ENCODE measurements at regions not wholly inside any gene's neighbourhood (a gene's known extent, or its start where the extent isn't known, plus 50 kb on each side); places are given as distances from the start of the nearest gene placed in this dataset.

DNA sequence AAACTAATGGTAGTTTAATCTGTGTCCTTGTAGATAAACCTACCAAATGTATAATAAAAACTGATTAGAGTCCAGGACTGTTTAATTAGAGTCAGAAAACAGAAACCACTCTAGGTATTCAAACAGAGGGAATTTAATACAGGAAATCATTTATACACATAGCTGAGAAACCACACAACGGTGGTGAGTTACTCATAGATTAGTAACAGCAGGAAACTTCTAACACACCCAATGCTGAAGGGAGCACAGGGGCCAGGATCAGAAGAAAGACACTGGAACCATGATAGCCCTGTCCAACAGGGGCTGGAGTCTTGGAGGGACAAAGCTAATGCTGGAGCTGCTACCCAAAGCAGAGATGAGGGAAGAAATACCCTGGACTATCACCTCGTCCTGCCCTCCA, 321.0 kb downstream of the ACTL7B start (continued):
- TF ChIP-seq, protein P1, sequence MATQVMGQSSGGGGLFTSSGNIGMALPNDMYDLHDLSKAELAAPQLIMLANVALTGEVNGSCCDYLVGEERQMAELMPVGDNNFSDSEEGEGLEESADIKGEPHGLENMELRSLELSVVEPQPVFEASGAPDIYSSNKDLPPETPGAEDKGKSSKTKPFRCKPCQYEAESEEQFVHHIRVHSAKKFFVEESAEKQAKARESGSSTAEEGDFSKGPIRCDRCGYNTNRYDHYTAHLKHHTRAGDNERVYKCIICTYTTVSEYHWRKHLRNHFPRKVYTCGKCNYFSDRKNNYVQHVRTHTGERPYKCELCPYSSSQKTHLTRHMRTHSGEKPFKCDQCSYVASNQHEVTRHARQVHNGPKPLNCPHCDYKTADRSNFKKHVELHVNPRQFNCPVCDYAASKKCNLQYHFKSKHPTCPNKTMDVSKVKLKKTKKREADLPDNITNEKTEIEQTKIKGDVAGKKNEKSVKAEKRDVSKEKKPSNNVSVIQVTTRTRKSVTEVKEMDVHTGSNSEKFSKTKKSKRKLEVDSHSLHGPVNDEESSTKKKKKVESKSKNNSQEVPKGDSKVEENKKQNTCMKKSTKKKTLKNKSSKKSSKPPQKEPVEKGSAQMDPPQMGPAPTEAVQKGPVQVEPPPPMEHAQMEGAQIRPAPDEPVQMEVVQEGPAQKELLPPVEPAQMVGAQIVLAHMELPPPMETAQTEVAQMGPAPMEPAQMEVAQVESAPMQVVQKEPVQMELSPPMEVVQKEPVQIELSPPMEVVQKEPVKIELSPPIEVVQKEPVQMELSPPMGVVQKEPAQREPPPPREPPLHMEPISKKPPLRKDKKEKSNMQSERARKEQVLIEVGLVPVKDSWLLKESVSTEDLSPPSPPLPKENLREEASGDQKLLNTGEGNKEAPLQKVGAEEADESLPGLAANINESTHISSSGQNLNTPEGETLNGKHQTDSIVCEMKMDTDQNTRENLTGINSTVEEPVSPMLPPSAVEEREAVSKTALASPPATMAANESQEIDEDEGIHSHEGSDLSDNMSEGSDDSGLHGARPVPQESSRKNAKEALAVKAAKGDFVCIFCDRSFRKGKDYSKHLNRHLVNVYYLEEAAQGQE (IDR thresholded peaks at IDR 0.05; ENCODE audit: unreplicated experiment) = no peak
- TF ChIP-seq ZNF331 (CRISPR knock-in tag; IDR thresholded peaks at IDR 0.05; ENCODE audit: low read depth) (no peak), STAT1 (IDR thresholded peaks at IDR 0.05; ENCODE audit: unreplicated experiment) (no peak), CREB1 (CRISPR knock-in tag; IDR thresholded peaks at IDR 0.05; ENCODE audit: low read depth) (no peak), ZNF114 (CRISPR knock-in tag; IDR thresholded peaks at IDR 0.05) (no peak), POLR2AphosphoS5 (IDR thresholded peaks at IDR 0.05; ENCODE audit: low read depth) (no peak), EZH2 (IDR thresholded peaks at IDR 0.05; ENCODE audit: low read depth, unreplicated experiment) (no peak), JUNB (IDR thresholded peaks at IDR 0.05; ENCODE audit: unreplicated experiment) (no peak), EZH2phosphoT487 (IDR thresholded peaks at IDR 0.05; ENCODE audit: unreplicated experiment) (no peak)
- TF ChIP-seq, protein P2, sequence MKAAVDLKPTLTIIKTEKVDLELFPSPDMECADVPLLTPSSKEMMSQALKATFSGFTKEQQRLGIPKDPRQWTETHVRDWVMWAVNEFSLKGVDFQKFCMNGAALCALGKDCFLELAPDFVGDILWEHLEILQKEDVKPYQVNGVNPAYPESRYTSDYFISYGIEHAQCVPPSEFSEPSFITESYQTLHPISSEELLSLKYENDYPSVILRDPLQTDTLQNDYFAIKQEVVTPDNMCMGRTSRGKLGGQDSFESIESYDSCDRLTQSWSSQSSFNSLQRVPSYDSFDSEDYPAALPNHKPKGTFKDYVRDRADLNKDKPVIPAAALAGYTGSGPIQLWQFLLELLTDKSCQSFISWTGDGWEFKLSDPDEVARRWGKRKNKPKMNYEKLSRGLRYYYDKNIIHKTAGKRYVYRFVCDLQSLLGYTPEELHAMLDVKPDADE (IDR thresholded peaks at IDR 0.05) = no peak

DNA sequence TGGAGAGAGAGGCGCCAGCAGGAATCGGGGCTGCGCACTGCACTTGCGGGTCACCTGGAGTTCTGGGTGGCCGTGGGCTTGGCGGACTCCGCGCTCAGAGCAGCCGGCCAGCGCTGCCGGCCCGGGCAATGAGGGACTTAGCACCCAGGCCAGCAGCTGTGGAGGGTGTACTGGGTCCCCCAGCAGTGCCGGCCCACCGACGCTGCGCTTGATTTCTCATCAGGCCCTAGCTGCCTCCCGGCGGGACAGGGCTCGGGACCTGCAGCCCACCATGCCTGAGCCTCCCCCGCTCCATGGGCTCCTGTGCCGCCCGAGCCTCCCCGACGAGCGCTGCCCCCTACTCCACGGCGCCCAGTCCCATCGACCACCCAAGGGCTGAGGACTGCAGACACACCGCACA, 325.6 kb downstream of the ACTL7B start:
- no peak overlapping the region for H2AFZ ChIP-seq
- DNase-seq (ENCODE audit: low spot score) = no peak
- H3K27me3 Mint-ChIP-seq (ENCODE audit: insufficient read depth, low read depth, poor library complexity) = peaks cover 4% of the 10 kb centered on the region
- no peak for TF ChIP-seq STAT1 (IDR thresholded peaks at IDR 0.05; ENCODE audit: unreplicated experiment)
- TF ChIP-seq, protein P3, sequence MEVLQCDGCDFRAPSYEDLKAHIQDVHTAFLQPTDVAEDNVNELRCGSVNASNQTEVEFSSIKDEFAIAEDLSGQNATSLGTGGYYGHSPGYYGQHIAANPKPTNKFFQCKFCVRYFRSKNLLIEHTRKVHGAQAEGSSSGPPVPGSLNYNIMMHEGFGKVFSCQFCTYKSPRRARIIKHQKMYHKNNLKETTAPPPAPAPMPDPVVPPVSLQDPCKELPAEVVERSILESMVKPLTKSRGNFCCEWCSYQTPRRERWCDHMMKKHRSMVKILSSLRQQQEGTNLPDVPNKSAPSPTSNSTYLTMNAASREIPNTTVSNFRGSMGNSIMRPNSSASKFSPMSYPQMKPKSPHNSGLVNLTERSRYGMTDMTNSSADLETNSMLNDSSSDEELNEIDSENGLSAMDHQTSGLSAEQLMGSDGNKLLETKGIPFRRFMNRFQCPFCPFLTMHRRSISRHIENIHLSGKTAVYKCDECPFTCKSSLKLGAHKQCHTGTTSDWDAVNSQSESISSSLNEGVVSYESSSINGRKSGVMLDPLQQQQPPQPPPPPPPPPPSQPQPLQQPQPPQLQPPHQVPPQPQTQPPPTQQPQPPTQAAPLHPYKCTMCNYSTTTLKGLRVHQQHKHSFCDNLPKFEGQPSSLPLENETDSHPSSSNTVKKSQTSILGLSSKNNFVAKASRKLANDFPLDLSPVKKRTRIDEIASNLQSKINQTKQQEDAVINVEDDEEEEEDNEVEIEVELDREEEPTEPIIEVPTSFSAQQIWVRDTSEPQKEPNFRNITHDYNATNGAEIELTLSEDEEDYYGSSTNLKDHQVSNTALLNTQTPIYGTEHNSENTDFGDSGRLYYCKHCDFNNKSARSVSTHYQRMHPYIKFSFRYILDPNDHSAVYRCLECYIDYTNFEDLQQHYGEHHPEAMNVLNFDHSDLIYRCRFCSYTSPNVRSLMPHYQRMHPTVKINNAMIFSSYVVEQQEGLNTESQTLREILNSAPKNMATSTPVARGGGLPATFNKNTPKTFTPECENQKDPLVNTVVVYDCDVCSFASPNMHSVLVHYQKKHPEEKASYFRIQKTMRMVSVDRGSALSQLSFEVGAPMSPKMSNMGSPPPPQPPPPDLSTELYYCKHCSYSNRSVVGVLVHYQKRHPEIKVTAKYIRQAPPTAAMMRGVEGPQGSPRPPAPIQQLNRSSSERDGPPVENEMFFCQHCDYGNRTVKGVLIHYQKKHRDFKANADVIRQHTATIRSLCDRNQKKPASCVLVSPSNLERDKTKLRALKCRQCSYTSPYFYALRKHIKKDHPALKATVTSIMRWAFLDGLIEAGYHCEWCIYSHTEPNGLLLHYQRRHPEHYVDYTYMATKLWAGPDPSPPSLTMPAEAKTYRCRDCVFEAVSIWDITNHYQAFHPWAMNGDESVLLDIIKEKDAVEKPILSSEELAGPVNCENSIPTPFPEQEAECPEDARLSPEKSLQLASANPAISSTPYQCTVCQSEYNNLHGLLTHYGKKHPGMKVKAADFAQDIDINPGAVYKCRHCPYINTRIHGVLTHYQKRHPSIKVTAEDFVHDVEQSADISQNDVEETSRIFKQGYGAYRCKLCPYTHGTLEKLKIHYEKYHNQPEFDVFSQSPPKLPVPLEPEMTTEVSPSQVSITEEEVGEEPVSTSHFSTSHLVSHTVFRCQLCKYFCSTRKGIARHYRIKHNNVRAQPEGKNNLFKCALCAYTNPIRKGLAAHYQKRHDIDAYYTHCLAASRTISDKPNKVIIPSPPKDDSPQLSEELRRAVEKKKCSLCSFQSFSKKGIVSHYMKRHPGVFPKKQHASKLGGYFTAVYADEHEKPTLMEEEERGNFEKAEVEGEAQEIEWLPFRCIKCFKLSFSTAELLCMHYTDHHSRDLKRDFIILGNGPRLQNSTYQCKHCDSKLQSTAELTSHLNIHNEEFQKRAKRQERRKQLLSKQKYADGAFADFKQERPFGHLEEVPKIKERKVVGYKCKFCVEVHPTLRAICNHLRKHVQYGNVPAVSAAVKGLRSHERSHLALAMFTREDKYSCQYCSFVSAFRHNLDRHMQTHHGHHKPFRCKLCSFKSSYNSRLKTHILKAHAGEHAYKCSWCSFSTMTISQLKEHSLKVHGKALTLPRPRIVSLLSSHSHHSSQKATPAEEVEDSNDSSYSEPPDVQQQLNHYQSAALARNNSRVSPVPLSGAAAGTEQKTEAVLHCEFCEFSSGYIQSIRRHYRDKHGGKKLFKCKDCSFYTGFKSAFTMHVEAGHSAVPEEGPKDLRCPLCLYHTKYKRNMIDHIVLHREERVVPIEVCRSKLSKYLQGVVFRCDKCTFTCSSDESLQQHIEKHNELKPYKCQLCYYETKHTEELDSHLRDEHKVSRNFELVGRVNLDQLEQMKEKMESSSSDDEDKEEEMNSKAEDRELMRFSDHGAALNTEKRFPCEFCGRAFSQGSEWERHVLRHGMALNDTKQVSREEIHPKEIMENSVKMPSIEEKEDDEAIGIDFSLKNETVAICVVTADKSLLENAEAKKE (CRISPR knock-in tag; IDR thresholded peaks at IDR 0.05) = no peak
- no peak for TF ChIP-seq ZNF114 (CRISPR knock-in tag; IDR thresholded peaks at IDR 0.05)
- no peak for TF ChIP-seq POLR2AphosphoS5 (IDR thresholded peaks at IDR 0.05; ENCODE audit: low read depth)
- TF ChIP-seq, protein P4, sequence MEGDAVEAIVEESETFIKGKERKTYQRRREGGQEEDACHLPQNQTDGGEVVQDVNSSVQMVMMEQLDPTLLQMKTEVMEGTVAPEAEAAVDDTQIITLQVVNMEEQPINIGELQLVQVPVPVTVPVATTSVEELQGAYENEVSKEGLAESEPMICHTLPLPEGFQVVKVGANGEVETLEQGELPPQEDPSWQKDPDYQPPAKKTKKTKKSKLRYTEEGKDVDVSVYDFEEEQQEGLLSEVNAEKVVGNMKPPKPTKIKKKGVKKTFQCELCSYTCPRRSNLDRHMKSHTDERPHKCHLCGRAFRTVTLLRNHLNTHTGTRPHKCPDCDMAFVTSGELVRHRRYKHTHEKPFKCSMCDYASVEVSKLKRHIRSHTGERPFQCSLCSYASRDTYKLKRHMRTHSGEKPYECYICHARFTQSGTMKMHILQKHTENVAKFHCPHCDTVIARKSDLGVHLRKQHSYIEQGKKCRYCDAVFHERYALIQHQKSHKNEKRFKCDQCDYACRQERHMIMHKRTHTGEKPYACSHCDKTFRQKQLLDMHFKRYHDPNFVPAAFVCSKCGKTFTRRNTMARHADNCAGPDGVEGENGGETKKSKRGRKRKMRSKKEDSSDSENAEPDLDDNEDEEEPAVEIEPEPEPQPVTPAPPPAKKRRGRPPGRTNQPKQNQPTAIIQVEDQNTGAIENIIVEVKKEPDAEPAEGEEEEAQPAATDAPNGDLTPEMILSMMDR (conservative IDR thresholded peaks at IDR 0.05; ENCODE audit: low read depth in 2 of 2) = no peak
- TF ChIP-seq CREB1 (CRISPR knock-in tag; IDR thresholded peaks at IDR 0.05; ENCODE audit: low read depth) = no peak
- no peak for TF ChIP-seq EZH2 (IDR thresholded peaks at IDR 0.05; ENCODE audit: low read depth, unreplicated experiment)
- no peak for TF ChIP-seq JUNB (IDR thresholded peaks at IDR 0.05; ENCODE audit: unreplicated experiment)

More for the DNA sequence above, 325.6 kb downstream of the ACTL7B start:
- no peak overlapping the region for H3K27ac ChIP-seq (ENCODE audit: low read depth)
- no peak overlapping the region for H3K4me3 ChIP-seq
- Mint-ChIP-seq H3K4me1 (no peaks in the 10 kb centered on the region), H3K36me3 (ENCODE audit: low read depth) (no peaks in the 10 kb centered on the region), H3K27ac (no peak overlapping the region), H3K4me3 (no peak overlapping the region), H3K9me3 (no peaks in the 10 kb centered on the region)
- no peaks in the 10 kb centered on the region for H3K4me1 ChIP-seq (ENCODE audit: insufficient read depth)
- no peak for ATAC-seq
- no peaks in the 10 kb centered on the region for H3F3A ChIP-seq (replicated peaks; ENCODE audit: low read depth)
- no peaks in the 10 kb centered on the region for H3K79me2 ChIP-seq (replicated peaks; ENCODE audit: insufficient read depth)
- H3K36me3 ChIP-seq (ENCODE audit: insufficient read depth) = no peaks in the 10 kb centered on the region
- no peaks in the 10 kb centered on the region for H4K20me1 ChIP-seq (replicated peaks; ENCODE audit: insufficient read depth)
- H3K27me3 ChIP-seq (ENCODE audit: insufficient read depth) = no peaks in the 10 kb centered on the region
- no peaks in the 10 kb centered on the region; the same call in 1 of the 2 replicates for H3K9me2 ChIP-seq (ENCODE audit: insufficient read depth)
- no peak overlapping the region for H3K4me2 ChIP-seq

Measured in GM23338 (cell line).